ENCODE measurements at regions not wholly inside any gene's neighbourhood (a gene's known extent, or its start where the extent isn't known, plus 50 kb on each side); places are given as distances from the start of the nearest gene placed in this dataset.

GRCh38 chr3:40701016-40701588 lies 176.3 kb downstream of the ZNF621 start:
- no peak for DNase-seq (ENCODE audit: insufficient read length, low spot score)
- no peak for FAIRE-seq
- no peak for TF ChIP-seq POLR2A (IDR thresholded peaks at IDR 0.05; ENCODE audit: low read depth, low read length)

DNA sequence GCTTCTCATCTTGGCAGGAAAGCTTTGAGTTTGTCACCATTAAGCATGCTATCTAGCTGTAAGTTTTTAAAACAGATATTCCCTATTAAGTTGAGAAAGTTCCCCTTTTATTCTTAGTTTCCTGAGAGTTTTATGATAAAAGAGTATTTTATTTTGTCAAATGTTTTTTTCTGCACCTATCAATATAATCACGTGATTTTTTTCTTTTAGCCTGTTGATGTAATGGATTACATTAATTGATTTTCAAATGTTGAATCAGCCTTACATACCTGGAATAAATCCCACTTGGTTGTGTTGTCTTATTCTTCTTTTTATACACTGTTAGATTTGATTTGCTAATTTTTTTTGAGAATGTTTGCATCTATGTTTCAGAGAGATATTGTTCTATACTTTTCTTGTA lies 179.5 kb downstream of the ZNF621 start:
- no peak for TF ChIP-seq POLR2A (IDR thresholded peaks at IDR 0.05; ENCODE audit: low read depth, low read length)
- DNase-seq (ENCODE audit: insufficient read length, low spot score) (no peak), FAIRE-seq (no peak)

GRCh38 chr3:40705663-40706062 lies 180.9 kb downstream of the ZNF621 start:
- no peak for DNase-seq (ENCODE audit: insufficient read length, low spot score)
- FAIRE-seq, result no peak
- TF ChIP-seq POLR2A (IDR thresholded peaks at IDR 0.05; ENCODE audit: low read depth, low read length), result no peak

DNA sequence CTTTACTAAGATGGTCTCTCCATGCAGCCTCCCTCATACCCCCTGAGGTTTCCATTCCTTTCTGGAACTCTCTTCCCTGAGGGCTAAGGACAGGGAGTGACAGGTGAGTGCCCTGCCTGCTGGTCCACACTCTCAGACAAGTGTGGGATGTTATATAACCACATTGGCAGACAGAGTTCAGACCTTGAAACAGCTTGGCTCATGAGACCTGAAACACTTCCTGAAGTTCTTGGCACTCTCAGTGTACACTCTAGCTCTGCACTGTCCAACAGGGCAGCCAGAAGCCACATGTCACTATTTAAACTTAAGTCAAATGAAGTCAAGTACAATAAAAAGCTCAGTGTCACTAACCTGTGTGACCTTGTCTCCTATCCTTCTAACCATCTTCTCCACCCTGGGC lies 188.5 kb downstream of the ZNF621 start:
- no peak for DNase-seq (ENCODE audit: insufficient read length, low spot score)
- FAIRE-seq, result no peak
- no peak for TF ChIP-seq POLR2A (IDR thresholded peaks at IDR 0.05; ENCODE audit: low read depth, low read length)

DNA sequence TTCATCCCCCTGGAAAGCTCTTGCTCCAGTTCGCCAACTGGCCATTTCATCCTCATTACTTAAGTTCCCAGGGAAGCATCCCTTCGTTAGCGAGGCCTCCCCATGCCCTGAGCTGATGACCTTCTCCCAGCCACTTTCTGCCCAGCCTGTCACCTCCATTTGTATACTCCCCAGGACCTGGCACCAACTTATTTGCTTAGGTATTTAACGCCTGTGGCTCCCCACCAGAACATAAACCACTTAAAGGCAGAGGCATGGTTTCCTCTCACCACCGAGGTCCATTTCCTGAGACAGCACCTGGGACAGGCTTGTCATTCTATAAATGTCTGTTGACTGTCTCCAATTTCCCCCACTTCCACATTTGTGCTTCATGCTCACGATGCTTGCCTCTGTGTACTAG lies 189.0 kb downstream of the ZNF621 start:
- no peak for FAIRE-seq
- TF ChIP-seq POLR2A (IDR thresholded peaks at IDR 0.05; ENCODE audit: low read depth, low read length), result no peak
- DNase-seq (ENCODE audit: insufficient read length, low spot score), result no peak

DNA sequence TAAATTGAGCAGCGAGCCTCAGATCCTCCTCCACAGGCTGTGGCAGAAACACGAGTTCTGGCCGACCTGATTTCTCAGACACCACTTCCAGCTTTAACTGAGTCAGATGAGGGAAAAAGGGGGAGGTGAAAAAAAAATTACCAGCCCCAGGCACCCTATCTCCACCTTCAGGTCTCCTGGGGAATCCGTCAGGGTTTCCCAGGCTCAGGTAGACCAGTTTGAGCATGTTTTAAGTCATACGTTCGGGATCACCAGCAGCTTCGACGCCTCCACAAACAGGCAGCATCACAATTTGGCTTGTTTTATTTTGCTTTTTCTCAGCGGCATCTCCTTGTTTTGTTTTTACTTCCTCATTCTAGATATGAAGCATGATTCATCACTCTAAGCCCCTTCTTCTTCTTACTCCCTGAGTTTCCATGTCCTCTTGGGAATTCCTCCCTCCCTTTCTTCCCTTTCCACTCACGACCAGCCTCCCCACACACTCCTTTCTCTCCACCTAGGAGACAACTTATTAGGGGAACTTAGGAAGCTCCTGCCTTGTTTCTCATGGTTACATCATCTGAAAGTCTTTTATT lies 190.1 kb downstream of the ZNF621 start:
- FAIRE-seq (no peak), DNase-seq (ENCODE audit: insufficient read length, low spot score) (no peak)
- TF ChIP-seq POLR2A (IDR thresholded peaks at IDR 0.05; ENCODE audit: low read depth, low read length), result no peak

DNA sequence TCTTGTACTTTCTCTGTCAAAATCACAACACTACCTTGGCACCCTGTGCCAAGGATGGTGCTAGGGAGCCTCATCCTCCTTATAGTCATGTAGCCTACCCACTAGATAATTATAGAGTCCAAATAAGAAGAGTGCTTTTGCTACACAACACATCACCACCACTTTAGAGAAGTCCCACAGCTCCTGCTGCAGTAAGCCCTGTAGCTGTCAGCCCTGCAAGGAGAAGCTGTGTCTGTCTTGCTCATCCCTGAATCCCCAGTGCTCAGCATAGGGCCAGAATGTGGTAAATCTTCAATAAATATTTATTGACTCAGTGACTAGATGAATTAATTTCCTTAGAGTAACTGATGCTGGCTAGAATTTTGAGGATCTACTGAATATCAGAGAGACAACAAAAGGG lies 190.8 kb downstream of the ZNF621 start:
- FAIRE-seq (no peak), DNase-seq (ENCODE audit: insufficient read length, low spot score) (no peak)
- TF ChIP-seq POLR2A (IDR thresholded peaks at IDR 0.05; ENCODE audit: low read depth, low read length), result no peak

GRCh38 chr3:40717471-40717870 lies 192.7 kb downstream of the ZNF621 start:
- DNase-seq (ENCODE audit: insufficient read length, low spot score) (no peak), FAIRE-seq (no peak)
- no peak for TF ChIP-seq POLR2A (IDR thresholded peaks at IDR 0.05; ENCODE audit: low read depth, low read length)

GRCh38 chr3:40718209-40718608 lies 193.4 kb downstream of the ZNF621 start:
- FAIRE-seq (no peak), DNase-seq (ENCODE audit: insufficient read length, low spot score) (no peak)
- no peak for TF ChIP-seq POLR2A (IDR thresholded peaks at IDR 0.05; ENCODE audit: low read depth, low read length)

- TF ChIP-seq POLR2A (IDR thresholded peaks at IDR 0.05; ENCODE audit: low read depth, low read length), result no peak
- DNase-seq (ENCODE audit: insufficient read length, low spot score), result no peak
- FAIRE-seq, result no peak
Measured at GRCh38 chr3:40718681-40719080, 193.9 kb downstream of the ZNF621 start.

- DNase-seq (ENCODE audit: insufficient read length, low spot score) (no peak), FAIRE-seq (no peak)
- TF ChIP-seq POLR2A (IDR thresholded peaks at IDR 0.05; ENCODE audit: low read depth, low read length), result no peak
Measured at GRCh38 chr3:40719660-40720287, 195.0 kb downstream of the ZNF621 start.

GRCh38 chr3:40720341-40720740 lies 195.6 kb downstream of the ZNF621 start:
- FAIRE-seq (no peak), DNase-seq (ENCODE audit: insufficient read length, low spot score) (no peak)
- no peak for TF ChIP-seq POLR2A (IDR thresholded peaks at IDR 0.05; ENCODE audit: low read depth, low read length)

- no peak for FAIRE-seq
- TF ChIP-seq POLR2A (IDR thresholded peaks at IDR 0.05; ENCODE audit: low read depth, low read length), result no peak
- DNase-seq (ENCODE audit: insufficient read length, low spot score), result no peak
Measured at GRCh38 chr3:40720863-40721262, 196.1 kb downstream of the ZNF621 start.

DNA sequence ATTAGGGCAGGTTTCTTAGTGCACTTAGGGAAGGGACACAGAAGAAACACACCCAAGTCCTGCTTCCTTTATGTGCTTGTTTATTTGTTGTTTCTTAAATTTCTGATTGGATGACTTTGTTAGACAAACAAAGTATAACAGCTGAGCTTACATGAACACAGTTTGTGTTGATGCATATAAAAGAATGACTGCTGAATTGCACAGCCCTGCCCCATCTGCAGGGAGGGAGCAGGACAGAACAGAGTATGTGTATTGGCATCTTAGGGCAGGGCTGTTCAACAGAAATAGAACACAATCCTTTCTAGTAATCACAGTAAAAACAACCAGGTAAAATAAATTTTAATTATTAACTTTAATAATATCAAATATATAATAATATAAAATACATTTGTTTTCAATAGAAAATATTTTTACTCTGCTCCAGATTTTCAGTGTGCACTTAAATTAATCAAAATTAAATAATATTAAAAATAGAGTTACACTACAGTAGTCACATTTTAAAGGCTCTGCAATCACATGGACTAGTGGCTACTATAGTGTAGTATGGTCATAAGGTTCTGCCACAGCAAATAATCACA lies 198.4 kb downstream of the ZNF621 start:
- FAIRE-seq, result no peak
- TF ChIP-seq POLR2A (IDR thresholded peaks at IDR 0.05; ENCODE audit: low read depth, low read length), result no peak
- DNase-seq (ENCODE audit: insufficient read length, low spot score), result no peak

- TF ChIP-seq POLR2A (IDR thresholded peaks at IDR 0.05; ENCODE audit: low read depth, low read length), result no peak
- no peak for FAIRE-seq
Measured at GRCh38 chr3:40725031-40725430, 200.3 kb downstream of the ZNF621 start.

More at GRCh38 chr3:40725031-40725430, 200.3 kb downstream of the ZNF621 start:
- no peak for DNase-seq (ENCODE audit: insufficient read length, low spot score)
